NCI-H187 treated with DMSO at 0.1 percent for 48 hours (cell line): ENCODE measurements at regions not wholly inside any gene's neighbourhood (a gene's known extent, or its start where the extent isn't known, plus 50 kb on each side); places are given as distances from the start of the nearest gene placed in this dataset.

Source experiments
- DNase-seq: peaks from one replicate; lab custom pipeline; 2025; lab: John Stamatoyannopoulos, UW

- DNase-seq, result no peak
Observed at GRCh38 chr7:9854605-9855004, 1119.1 kb upstream of the PHF14 start.

- DNase-seq, result no peak
Observed at GRCh38 chr7:9856668-9857067, 1117.0 kb upstream of the PHF14 start.

DNA sequence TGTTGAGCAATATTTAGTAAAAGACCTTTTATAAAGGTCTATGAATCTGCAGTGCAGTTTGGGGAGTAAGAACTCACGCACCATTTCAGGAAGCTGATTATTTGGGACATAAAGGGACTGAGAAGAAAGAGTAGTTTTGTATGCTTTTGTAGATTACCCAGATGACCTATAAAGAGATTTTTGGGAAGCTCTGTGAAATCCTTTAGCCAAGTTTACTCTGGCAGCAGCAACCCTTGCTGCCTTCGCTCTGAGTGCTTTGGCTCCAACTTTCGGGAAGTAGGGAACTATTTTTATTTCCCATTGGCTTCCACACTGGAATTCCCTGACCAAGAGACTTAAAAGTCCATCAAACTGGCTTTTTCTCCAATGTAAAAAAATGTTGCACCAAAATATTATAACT lies 1110.1 kb upstream of the PHF14 start:
- no peak for DNase-seq

- DNase-seq, result no peak
Observed at GRCh38 chr7:9869151-9869550, 1104.5 kb upstream of the PHF14 start.

GRCh38 chr7:9869566-9869965 lies 1104.1 kb upstream of the PHF14 start:
- DNase-seq, result no peak

DNA sequence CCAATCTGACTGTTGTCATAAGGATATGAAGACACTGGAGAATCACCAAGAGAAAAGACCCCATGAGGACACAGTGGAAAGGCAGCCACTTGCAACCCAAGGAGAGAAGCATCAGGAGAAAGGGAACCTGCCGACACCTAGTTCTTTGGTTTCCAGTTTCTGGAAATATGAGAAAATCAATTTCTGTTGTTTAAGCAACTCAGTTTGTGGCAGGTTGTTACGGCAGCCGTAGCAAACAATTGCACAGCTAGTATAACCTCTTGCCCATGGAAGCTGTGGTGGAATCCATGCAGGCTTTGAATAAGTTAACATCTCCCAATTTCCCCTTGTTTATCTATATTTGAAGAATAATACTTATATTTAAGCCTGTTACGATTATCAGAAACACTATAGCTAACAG lies 1103.0 kb upstream of the PHF14 start:
- DNase-seq, result no peak

- DNase-seq, result no peak
Observed at GRCh38 chr7:9874182-9874581, 1099.5 kb upstream of the PHF14 start.

- DNase-seq, result no peak
Observed at GRCh38 chr7:9876053-9876452, 1097.6 kb upstream of the PHF14 start.

DNA sequence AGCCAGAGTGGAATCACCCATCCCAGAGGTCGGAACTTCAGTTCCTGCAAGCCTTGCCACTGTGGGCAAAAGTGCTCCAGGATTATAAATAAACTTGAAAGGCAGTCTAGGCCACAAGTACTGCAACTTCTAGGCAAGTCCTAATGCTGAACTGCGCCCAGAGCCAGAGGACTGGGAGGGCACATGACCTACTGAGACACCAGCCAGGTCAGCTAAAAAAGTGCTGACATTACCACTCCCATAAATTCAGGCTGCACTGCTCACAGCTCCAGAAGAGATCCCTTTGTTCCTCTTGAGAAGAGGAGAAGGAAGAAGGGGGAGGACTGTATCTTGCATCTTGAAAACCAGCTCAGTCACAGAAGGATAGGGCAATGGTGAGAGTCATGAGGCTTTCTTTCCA lies 1084.1 kb upstream of the PHF14 start:
- DNase-seq, result no peak

DNA sequence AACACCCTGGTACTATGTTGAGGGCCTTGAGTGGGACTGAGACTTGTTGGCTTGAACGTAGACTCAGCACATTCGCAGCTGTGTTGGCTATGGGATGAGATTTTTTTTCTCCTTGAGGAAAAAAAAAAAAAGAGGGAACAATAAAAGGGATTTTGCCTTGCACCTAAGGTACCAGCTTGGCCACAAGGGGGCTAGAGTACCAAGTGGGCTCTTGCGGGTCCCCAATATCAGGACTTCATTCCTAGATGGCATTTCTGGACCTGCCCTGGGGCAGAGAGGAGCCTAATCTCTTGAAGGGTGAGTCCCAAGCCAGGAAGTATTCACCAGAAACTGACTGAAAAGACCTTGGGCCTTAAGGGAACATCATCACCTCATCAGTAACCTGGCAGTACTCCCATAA lies 1083.6 kb upstream of the PHF14 start:
- DNase-seq, result no peak

GRCh38 chr7:9891056-9891455 lies 1082.6 kb upstream of the PHF14 start:
- no peak for DNase-seq

DNA sequence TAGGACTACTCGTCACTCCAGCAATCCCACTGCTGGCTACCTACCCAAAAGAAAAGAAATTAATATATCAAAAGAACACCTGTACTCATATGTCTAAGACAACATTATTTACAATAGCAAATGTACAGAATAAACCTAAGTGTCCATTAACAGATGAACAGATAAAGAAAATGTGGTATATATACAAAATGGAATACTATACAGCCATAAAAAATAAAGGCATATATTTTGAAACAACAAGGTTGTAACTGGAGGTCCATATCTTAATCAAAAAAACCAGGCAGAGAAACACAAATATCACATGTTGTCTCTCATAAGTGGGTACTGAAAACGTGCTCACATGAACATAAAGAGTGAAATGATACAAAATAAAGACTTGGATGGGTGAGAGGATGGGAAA lies 1073.3 kb upstream of the PHF14 start:
- no peak for DNase-seq

- no peak for DNase-seq
Observed at GRCh38 chr7:9921326-9921725, 1052.3 kb upstream of the PHF14 start.

- no peak for DNase-seq
Observed at GRCh38 chr7:9937944-9938631, 1035.6 kb upstream of the PHF14 start.

- no peak for DNase-seq
Observed at GRCh38 chr7:9939176-9939575, 1034.5 kb upstream of the PHF14 start.

DNA sequence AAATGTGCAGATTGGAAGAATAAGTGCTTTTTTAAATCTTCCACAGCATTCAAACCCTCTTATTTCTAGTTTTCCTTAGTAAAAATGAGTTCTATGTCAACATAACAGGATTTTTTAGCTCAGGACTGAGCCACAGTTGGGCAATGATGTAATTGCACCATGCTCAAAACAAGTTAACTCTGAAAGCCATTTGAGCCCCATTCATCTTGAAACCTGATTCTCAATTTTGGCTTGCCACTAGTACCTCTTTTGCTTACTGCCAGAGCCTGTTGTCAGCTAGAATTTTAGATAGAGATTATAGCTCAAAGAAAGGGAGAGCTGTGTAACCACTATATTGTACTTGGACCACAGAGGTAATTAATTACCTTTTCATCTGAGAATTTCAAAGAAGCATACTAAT lies 1028.5 kb upstream of the PHF14 start:
- no peak for DNase-seq

DNA sequence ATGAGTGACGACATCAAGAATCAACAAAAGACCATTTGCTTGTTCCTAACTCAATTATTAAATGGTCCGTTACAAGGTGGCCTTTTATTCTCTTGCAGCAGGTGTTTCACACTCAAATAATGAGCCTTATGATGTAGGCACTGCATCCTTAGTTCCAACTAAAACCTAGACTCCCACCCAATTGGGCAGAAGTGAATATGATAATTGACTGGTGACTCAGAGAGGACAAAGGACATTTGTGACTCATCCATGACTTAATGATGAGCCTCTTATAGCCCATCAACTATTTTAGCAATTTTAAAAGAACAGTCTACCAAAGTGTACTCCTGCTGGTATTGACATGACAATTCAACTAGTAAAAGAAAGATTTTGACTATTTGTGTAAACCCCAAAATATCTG lies 1027.8 kb upstream of the PHF14 start:
- DNase-seq, result no peak

- DNase-seq, result no peak
Observed at GRCh38 chr7:9955138-9955537, 1018.5 kb upstream of the PHF14 start.

GRCh38 chr7:9958486-9958885 lies 1015.2 kb upstream of the PHF14 start:
- DNase-seq, result no peak

- no peak for DNase-seq
Observed at GRCh38 chr7:9960460-9960859, 1013.2 kb upstream of the PHF14 start.

- DNase-seq, result no peak
Observed at GRCh38 chr7:9961161-9961922, 1012.3 kb upstream of the PHF14 start.

GRCh38 chr7:9962742-9963141 lies 1010.9 kb upstream of the PHF14 start:
- no peak for DNase-seq

GRCh38 chr7:9978106-9979064 lies 995.3 kb upstream of the PHF14 start:
- DNase-seq, result no peak
